SK-N-SH (cell line): ENCODE measurements at regions not wholly inside any gene's neighbourhood (a gene's known extent, or its start where the extent isn't known, plus 50 kb on each side); places are given as distances from the start of the nearest gene placed in this dataset.

Experiments used
- CTCF ChIA-PET: fragments of 300-600, 350-600 bp; formaldehyde crosslinking; extraction: SDS; loops from one replicate; lab custom pipeline; 2021; lab: Yijun Ruan, JAX
- POLR2A ChIA-PET: fragments of 350-600 bp; sonication (Branson Sonifier 250); formaldehyde crosslinking; extraction: SDS; loops from one replicate; lab custom pipeline; 2020; ENCODE audit warnings: antibody characterized with exemption, inconsistent platforms; lab: Yijun Ruan, JAX
- DNase-seq: peaks from one replicate; pipeline ENCODE4 v3.0.0; 2012
- H2AFZ ChIP-seq: fragments of 200-600 bp; sonication (generic); 2 replicates; pipeline ENCODE4 v1.8.1; 2016; ENCODE audit warnings: antibody characterized with exemption, mild to moderate bottlenecking, low read depth
- H3F3A ChIP-seq: fragments of 200-600 bp; sonication (generic); replicated peaks from 2 replicates; pipeline ENCODE3; 2016; ENCODE audit warnings: antibody characterized with exemption, mild to moderate bottlenecking; ENCODE audit not compliant: insufficient read depth
- H3K27ac ChIP-seq, 2 experiments: fragments of 200-500 bp in 1 of 2; fragments of 200-600 bp in 1 of 2; sonication (Bioruptor generic) in 1 of 2; sonication (generic), shearing (Covaris generic) in 1 of 2; 2 replicates each; pipeline versions ENCODE4 v1.5.1 to v1.6.1; 2014 to 2016; ENCODE audit warnings: low read depth in 2 of 2, inconsistent platforms in 1 of 2, low read length in 1 of 2, mild to moderate bottlenecking in 1 of 2, mixed read lengths in 1 of 2
- H3K27me3 ChIP-seq: fragments of 200-600 bp; sonication (generic), shearing (Covaris generic); 2 replicates; pipeline ENCODE4 v1.6.1; 2016; ENCODE audit warnings: mixed run types; ENCODE audit not compliant: insufficient read depth
- H3K36me3 ChIP-seq, 2 experiments: fragments of 200-500 bp in 1 of 2; fragments of 200-600 bp in 1 of 2; sonication (Bioruptor generic) in 1 of 2; sonication (generic) in 1 of 2; replicated peaks in 1 of 2; 2 replicates each; pipeline versions ENCODE3 to v1.5.1; 2014 to 2016; ENCODE audit warnings: low read length in 1 of 2, mild to moderate bottlenecking in 1 of 2; ENCODE audit not compliant: insufficient read depth in 2 of 2, control insufficient read depth in 1 of 2
- H3K4me1 ChIP-seq, 2 experiments: fragments of 200-500 bp in 1 of 2; fragments of 200-600 bp in 1 of 2; sonication (Bioruptor generic) in 1 of 2; sonication (generic), shearing (Covaris generic) in 1 of 2; 2 replicates each; pipeline versions ENCODE4 v1.5.1 to v1.6.1; 2014 to 2016; ENCODE audit warnings: low read depth in 1 of 2, low read length in 1 of 2, mixed run types in 1 of 2; ENCODE audit not compliant: insufficient read depth in 2 of 2, control insufficient read depth in 1 of 2
- H3K4me2 ChIP-seq: fragments of 200-600 bp; sonication (generic), shearing (Covaris generic); 2 replicates; pipeline ENCODE4 v1.6.1; 2017; ENCODE audit warnings: mixed run types
- H3K4me3 ChIP-seq, 2 experiments: fragments of 200-500 bp in 1 of 2; fragments of 200-600 bp in 1 of 2; sonication (Bioruptor generic) in 1 of 2; sonication (generic), shearing (Covaris generic) in 1 of 2; 2 replicates each; pipeline versions ENCODE4 v1.5.1 to v1.8.1; 2014 to 2016; ENCODE audit warnings: low read depth in 2 of 2, inconsistent platforms in 1 of 2, low read length in 1 of 2, mild to moderate bottlenecking in 1 of 2, mixed read lengths in 1 of 2, moderate library complexity in 1 of 2
- H3K79me2 ChIP-seq: fragments of 200-600 bp; sonication (generic); 2 replicates; pipeline ENCODE4 v1.8.1; 2017; ENCODE audit warnings: mild to moderate bottlenecking; ENCODE audit not compliant: insufficient read depth
- H3K9ac ChIP-seq: fragments of 200-600 bp; sonication (generic); 2 replicates; pipeline ENCODE4 v1.6.1; 2017; ENCODE audit warnings: mixed run types
- H3K9me2 ChIP-seq: fragments of 200-600 bp; sonication (generic); 2 replicates; pipeline ENCODE4 v1.6.1; 2017; ENCODE audit warnings: mixed run types
- H3K9me3 ChIP-seq: fragments of 200-600 bp; sonication (generic); 2 replicates; pipeline ENCODE4 v1.6.1; 2017; ENCODE audit warnings: mixed run types, mild to moderate bottlenecking, moderate library complexity
- H4K20me1 ChIP-seq: fragments of 200-600 bp; sonication (generic); 2 replicates; pipeline ENCODE4 v1.6.1; 2017; ENCODE audit warnings: mild to moderate bottlenecking, mixed run types; ENCODE audit not compliant: insufficient read depth
- CHD2 ChIP-seq: fragments of 150-350 bp; IDR thresholded peaks from 2 replicates; pipeline ENCODE4 v1.6.1; 2018; ENCODE audit warnings: low read length; ENCODE audit not compliant: partially characterized antibody
- EP300 ChIP-seq, 2 experiments: IDR thresholded peaks; 2 replicates each; pipeline versions ENCODE4 v1.4.0 to v1.6.1; 2012; ENCODE audit warnings: borderline replicate concordance in 1 of 2, low read depth in 1 of 2, low read length in 1 of 2
- EZH2phosphoT487 ChIP-seq: fragments of 200-600 bp; sonication (generic); IDR thresholded peaks from 2 replicates; pipeline ENCODE4 v1.6.1; 2017; ENCODE audit warnings: low read depth, mixed run types, mild to moderate bottlenecking, antibody characterized with exemption, moderate library complexity, borderline replicate concordance
- FOXJ3 ChIP-seq: sonication (generic); formaldehyde crosslinking; IDR thresholded peaks from 2 replicates; pipeline ENCODE4 v1.5.1; 2020; ENCODE audit warnings: mild to moderate bottlenecking, missing genetic modification reagents
- FOXM1 ChIP-seq: IDR thresholded peaks from 2 replicates; pipeline ENCODE4 v1.4.0; 2012; ENCODE audit warnings: low read depth, mild to moderate bottlenecking
- GATA2 ChIP-seq: sonication (generic); formaldehyde crosslinking; IDR thresholded peaks from 2 replicates; pipeline ENCODE4 v1.5.0; 2020; ENCODE audit warnings: mild to moderate bottlenecking, missing genetic modification reagents
- RAD21 ChIP-seq: IDR thresholded peaks from 2 replicates; pipeline ENCODE4 v1.6.1; 2012; ENCODE audit warnings: mild to moderate bottlenecking, low read length
- RCOR1 ChIP-seq: fragments of 150-350 bp; IDR thresholded peaks from 2 replicates; pipeline ENCODE4 v1.6.1; 2017; ENCODE audit warnings: antibody characterized with exemption, low read length
- RFX5 ChIP-seq: IDR thresholded peaks from 2 replicates; pipeline ENCODE4 v1.6.1; 2012; ENCODE audit warnings: mild to moderate bottlenecking, improper control_type of control experiment, low read length
- TCF12 ChIP-seq: IDR thresholded peaks from 2 replicates; pipeline ENCODE4 v1.4.0; 2012
- WGBS: methylation state at CpG from one replicate; pipeline ENCODE4 v1.1.6; 2017; ENCODE audit warnings: low lambda C conversion rate; 5-methylcytosine and 5-hydroxymethylcytosine counted together
- TF ChIP-seq, protein P1 (sequence below): IDR thresholded peaks from 2 replicates; pipeline ENCODE4 v1.6.1; 2012; ENCODE audit warnings: mild to moderate bottlenecking, low read depth, low read length, moderate library complexity

DNA sequence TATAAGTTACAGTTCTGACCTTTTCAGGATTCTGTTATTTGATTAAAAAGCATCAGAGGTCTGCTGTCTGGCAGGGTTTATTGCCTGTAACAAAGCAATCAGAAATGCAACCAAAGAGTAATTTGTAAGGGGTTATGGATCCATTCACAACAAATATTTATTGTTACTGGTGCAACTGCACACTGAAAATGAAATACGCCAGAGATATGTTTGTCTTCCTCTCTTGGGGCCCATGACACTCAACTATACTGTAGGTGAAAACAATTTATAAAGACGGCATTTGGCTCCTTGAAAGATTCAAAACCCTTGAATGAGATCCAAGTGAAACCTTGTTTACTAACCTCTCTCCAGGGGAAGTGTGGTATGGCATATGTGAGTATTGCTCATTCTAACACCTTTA, 452.2 kb downstream of the MBD2 start:
- H3K79me2 ChIP-seq = no peaks in the 10 kb centered on the region
- no peak overlapping the region for H3K4me2 ChIP-seq
- WGBS = 10% methylated on average over 2 of the region's 2 CpGs
- DNase-seq = no peak
- no peak overlapping the region for H3K9ac ChIP-seq
- H3K9me3 ChIP-seq = no peaks in the 10 kb centered on the region; the same call in 1 of the 2 replicates
- H3K4me3 ChIP-seq = no peak overlapping the region
- H3K4me1 ChIP-seq = peaks cover 0 to 9% of the 10 kb centered on the region in 2 experiments; a peak in 1 of 4 replicates
- POLR2A ChIA-PET = no interaction called here
- no peaks in the 10 kb centered on the region for H3K36me3 ChIP-seq
- CTCF ChIA-PET = no interaction called here
- TF ChIP-seq RAD21 (peak; percentile 15; the same call in 1 of the 2 replicates), FOXM1 (no peak)
- no peaks in the 10 kb centered on the region for H3K27me3 ChIP-seq
- no peaks in the 10 kb centered on the region for H4K20me1 ChIP-seq
- peak overlapping the region in 1 of 2 experiments; percentile 90; a peak in 2 of 4 replicates for H3K27ac ChIP-seq
- no peak overlapping the region for H2AFZ ChIP-seq
- no peaks in the 10 kb centered on the region for H3K9me2 ChIP-seq
- no peaks in the 10 kb centered on the region for H3F3A ChIP-seq

DNA sequence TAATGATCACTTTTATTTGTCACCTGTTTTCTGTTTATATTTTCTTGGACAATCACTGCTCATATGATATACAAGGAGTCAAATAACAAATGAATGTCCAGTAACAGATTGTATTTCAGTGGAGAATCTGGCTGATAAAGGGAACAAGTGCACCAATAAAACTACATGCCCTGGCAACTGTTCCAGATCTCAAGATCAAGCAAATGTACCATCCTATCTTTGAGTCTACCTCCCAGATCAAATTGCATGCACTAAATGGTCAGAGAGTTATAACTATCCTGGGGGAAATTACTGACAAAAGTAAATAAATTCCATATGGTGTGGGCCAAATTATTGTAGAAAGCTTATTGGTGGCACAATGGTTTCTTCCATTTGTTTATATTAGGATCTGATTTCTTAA, 452.8 kb downstream of the MBD2 start:
- no peaks in the 10 kb centered on the region for H3F3A ChIP-seq
- no peaks in the 10 kb centered on the region for H3K27me3 ChIP-seq
- DNase-seq = peak; percentile 69
- H3K9me2 ChIP-seq = no peaks in the 10 kb centered on the region
- H3K9ac ChIP-seq = no peak overlapping the region
- no peak overlapping the region for H3K4me3 ChIP-seq
- no peak overlapping the region for H2AFZ ChIP-seq
- TF ChIP-seq TCF12 = peak; percentile 54
- peak in 1 of 2 experiments; percentile 95; a peak in 2 of 4 replicates for TF ChIP-seq EP300 (IDR thresholded peaks at IDR 0.05; ENCODE audit: borderline replicate concordance in 1 of 2, low read depth in 1 of 2, low read length in 1 of 2)
- TF ChIP-seq, protein P1, sequence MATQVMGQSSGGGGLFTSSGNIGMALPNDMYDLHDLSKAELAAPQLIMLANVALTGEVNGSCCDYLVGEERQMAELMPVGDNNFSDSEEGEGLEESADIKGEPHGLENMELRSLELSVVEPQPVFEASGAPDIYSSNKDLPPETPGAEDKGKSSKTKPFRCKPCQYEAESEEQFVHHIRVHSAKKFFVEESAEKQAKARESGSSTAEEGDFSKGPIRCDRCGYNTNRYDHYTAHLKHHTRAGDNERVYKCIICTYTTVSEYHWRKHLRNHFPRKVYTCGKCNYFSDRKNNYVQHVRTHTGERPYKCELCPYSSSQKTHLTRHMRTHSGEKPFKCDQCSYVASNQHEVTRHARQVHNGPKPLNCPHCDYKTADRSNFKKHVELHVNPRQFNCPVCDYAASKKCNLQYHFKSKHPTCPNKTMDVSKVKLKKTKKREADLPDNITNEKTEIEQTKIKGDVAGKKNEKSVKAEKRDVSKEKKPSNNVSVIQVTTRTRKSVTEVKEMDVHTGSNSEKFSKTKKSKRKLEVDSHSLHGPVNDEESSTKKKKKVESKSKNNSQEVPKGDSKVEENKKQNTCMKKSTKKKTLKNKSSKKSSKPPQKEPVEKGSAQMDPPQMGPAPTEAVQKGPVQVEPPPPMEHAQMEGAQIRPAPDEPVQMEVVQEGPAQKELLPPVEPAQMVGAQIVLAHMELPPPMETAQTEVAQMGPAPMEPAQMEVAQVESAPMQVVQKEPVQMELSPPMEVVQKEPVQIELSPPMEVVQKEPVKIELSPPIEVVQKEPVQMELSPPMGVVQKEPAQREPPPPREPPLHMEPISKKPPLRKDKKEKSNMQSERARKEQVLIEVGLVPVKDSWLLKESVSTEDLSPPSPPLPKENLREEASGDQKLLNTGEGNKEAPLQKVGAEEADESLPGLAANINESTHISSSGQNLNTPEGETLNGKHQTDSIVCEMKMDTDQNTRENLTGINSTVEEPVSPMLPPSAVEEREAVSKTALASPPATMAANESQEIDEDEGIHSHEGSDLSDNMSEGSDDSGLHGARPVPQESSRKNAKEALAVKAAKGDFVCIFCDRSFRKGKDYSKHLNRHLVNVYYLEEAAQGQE = no peak
- peak; percentile 96 for TF ChIP-seq GATA2 (CRISPR knock-in tag)
- TF ChIP-seq EZH2phosphoT487 = no peak
- peak; percentile 87; the same call in 1 of the 2 replicates for TF ChIP-seq FOXJ3 (CRISPR knock-in tag)
- no peak for TF ChIP-seq RFX5
- TF ChIP-seq CHD2 = peak; percentile 80
- TF ChIP-seq RCOR1 = peak; percentile 92
- TF ChIP-seq, all 33 proteins: peak for 6
- Histone ChIP-seq H3K9me3 (no peaks in the 10 kb centered on the region; the same call in 1 of the 2 replicates), H3K4me2 (no peak overlapping the region), H3K79me2 (no peaks in the 10 kb centered on the region), H3K27ac (peak overlapping the region in 1 of 2 experiments; percentile 90; a peak in 2 of 4 replicates), H3K36me3 (no peaks in the 10 kb centered on the region), H3K4me1 (peaks cover 0 to 9% of the 10 kb centered on the region in 2 experiments; a peak in 1 of 4 replicates), H4K20me1 (no peaks in the 10 kb centered on the region)
- ChIA-PET CTCF (no interaction called here), POLR2A (no interaction called here)
